GM18505 (cell line): ENCODE measurements at regions not wholly inside any gene's neighbourhood (a gene's known extent, or its start where the extent isn't known, plus 50 kb on each side); places are given as distances from the start of the nearest gene placed in this dataset.

ENCODE experiments used
- ATAC-seq: cut with Tn5 transposase; IDR thresholded peaks from one replicate; pipeline ENCODE4 v1.9.1; 2021; ENCODE audit not compliant: unreplicated experiment
- POLR2A ChIP-seq: IDR thresholded peaks from 4 replicates; pipeline ENCODE4 v1.6.1; 2011; ENCODE audit warnings: borderline replicate concordance; ENCODE audit not compliant: insufficient read depth, insufficient read length; ENCODE audit errors: extremely low read depth

- no peak for TF ChIP-seq POLR2A
These were observed 97.6 kb upstream of the ARSJ start for GRCh38 chr4:114076899-114077570.

GRCh38 chr4:114077610-114078009, 98.2 kb upstream of the ARSJ start:
- no peak for ATAC-seq
- TF ChIP-seq POLR2A: no peak

More at GRCh38 chr4:114076899-114077570, 97.6 kb upstream of the ARSJ start:
- ATAC-seq: no peak

DNA sequence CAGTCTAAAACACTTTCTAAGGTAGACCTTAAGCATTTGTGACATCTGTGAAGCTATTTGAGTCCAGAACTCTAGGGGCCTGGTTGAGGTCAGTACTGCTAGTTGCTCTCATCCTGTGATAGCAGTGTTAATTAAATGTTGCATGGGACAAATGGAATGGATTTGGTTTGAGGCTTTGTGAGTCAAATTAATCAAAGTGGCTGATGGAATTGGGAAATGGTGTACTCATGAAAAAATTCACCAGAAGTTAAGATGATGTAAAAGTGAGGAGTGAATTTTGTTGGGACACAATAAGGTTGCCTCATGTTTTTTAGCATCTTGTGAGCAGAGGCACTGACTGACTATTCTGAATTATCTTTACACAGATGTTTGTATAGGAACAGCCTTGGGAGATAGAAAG, 99.2 kb upstream of the ARSJ start:
- no peak for ATAC-seq
- no peak for TF ChIP-seq POLR2A

- ATAC-seq: no peak
- no peak for TF ChIP-seq POLR2A
These were observed 102.3 kb upstream of the ARSJ start for GRCh38 chr4:114081783-114082182.

- no peak for TF ChIP-seq POLR2A
- no peak for ATAC-seq
These were observed 102.9 kb upstream of the ARSJ start for GRCh38 chr4:114082348-114082747.

DNA sequence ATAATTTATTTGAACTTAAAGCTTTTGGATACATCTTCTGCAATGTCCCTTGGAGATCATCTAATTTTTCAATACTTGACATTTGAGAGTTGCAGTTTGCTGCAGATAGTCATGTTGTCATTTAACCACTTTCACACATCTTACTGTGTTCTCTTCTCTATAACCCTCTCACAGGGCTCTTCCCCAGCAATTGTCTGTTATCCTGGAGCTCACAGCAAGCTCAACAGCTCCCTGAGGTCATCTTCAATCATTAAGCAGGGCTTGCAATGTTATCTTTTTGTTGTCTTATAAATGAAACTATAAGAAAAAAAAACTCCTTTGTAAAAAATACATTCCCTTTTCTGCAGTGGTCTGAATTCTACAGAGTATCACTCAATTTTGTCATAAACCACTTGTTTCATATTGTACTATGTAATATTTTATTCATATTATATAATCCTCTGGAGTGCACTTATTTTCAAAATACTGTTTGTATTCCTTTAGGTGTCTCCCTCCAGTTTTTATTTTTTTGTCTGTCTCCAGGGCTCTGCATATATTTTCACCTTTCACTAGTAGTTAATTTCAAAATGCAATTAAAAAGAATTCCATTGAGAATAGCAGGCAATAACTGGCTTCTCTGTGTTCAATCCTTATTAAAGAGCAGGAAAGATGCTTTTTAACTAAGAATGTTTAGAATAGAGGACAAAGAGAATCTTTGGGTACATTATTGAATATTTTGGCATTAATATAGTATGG, 106.3 kb upstream of the ARSJ start:
- no peak for TF ChIP-seq POLR2A
- ATAC-seq: no peak

DNA sequence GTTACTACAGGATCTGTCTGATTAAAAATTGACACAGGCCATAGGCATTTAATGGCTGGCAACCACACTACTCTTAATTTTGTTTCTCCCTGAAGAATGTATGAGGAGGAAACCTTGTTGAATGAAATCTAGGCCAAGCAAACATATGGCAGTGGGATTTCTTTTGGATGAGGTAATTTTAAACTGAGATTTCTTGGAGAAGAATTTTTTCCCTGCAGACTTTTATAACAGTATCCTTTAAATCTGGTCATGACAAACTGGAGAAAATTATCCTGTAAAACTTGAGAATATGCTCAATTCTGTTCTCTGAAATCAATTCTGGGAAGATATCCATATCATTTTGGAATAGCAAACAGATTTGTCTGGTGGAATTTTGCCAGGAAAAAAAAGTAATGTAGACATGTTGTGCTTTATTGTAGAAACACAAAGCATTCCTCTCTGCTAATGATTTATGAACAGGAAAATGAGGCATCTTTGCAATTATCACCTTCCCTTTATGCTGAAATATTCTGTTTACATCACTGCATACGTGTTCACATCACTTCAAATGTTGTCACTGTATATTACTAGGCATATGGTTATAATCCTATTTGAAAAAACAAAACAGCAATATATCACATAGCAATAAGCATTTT, 108.3 kb upstream of the ARSJ start:
- no peak for ATAC-seq
- no peak for TF ChIP-seq POLR2A

DNA sequence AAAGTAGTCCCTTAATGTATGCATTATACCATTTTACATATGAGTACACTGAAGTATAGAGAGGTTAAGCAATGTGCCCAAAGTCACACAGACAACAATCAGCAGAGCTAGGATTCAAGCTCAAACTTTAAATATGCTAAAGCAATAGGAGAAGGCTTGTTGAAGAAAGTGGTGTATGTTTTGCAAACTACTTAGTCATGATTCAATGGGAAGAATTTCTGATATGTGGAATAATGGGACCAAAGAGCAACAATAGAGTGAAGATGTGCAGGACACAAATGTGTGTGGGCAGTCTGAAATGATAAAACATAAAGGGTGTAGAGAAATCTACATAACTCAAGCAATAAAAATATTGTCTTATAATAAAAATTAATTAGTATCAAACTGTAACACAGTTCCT, 109.0 kb upstream of the ARSJ start:
- no peak for ATAC-seq
- TF ChIP-seq POLR2A: no peak

- no peak for ATAC-seq
- TF ChIP-seq POLR2A: no peak
These were observed 112.1 kb upstream of the ARSJ start for GRCh38 chr4:114091546-114091945.

DNA sequence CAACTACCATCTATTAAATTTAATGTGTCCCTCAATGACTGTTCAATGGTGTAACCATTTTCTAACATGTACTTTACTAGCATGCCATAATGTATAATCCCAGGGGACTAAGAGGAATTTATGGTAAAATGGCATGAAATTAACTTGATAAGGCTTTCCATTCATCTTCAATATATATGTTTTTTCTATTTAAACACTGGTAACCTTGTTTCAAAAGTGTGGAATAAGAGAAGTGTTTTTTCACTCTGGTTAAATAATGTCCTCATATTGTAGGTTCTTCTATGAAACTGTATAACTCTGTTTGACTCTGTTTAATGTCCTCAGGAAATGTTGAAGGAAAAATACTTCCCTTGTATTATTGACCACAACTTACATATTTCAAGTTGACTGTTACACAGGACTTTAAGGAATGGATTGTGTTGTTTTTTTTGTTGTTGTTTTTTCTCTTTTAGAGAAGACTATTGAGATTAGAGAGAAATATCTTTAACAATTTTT, 113.8 kb upstream of the ARSJ start:
- no peak for ATAC-seq
- no peak for TF ChIP-seq POLR2A

DNA sequence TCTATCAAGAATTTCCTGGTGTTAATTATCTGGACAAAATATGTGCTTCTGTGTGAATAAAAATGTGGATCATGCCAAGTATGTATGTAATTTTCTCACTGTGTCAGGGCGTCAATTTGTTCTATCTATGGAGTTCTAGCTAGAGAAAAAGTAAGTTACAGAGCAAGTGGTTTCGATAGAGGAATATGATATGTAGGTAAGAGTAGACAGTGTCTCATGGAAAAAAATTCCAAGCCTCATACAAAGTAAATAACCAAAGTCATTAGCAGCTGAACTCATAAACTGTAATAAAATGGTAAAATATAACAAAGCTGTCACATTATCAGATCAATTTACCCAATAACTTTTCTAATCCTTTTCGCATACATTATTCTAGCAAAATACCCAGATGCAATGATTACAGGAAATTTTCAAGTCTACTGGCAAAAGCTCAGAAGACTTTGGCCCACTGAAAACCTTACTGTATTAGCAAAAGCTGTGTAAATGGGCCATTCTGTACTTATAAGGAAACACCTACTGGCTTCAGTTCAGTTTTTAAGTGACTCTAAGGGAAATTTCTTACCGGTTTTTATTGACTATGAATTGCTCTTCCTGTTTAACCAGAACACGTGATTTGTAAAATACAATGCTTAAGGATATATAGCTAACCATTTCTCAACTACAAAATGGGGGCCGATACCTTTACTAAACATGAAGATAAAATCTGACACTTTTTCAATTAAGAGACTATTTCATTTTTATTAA, 121.0 kb upstream of the ARSJ start:
- ATAC-seq: no peak
- TF ChIP-seq POLR2A: no peak

DNA sequence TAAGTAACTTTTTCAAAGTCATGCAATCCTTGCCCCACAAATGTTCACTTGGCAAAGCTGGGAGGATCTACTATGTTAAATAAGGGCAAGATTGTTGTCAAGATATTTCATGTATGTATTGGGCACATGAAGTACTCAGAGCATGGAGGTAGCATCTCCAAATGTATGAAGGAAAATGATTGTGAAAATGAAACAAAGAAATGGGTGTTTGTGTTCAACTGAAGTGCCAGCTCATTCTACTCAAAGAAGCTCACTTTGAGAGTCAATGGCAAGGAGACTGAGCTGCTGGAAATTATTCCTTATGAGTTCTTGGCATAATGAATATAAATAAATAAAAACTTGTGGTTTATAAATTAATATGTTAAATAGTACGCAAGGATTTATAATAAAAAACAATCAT, 124.5 kb upstream of the ARSJ start:
- no peak for ATAC-seq
- no peak for TF ChIP-seq POLR2A

DNA sequence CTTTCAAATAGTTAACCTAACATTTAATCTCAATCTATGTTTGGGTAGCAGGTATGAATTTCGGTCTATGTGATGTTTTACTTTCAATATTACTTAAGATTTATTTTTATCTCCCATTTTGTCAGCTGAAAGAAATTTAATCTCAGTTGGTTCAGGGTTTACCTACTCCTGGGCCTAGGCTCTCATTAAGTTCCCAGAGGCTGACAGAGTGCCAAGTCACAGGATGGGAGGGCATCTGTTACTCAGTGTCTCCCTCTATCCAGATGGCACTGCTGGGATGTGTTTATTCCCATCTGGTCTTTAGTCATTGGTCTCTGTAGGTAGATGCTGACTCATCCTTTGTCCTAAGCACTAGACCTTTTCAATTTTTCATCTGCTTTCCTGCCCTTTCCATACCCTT, 129.4 kb upstream of the ARSJ start:
- TF ChIP-seq POLR2A: no peak
- ATAC-seq: no peak
